NCI-H345 treated with DMSO at 0.1 percent for 48 hours (cell line): ENCODE measurements at regions not wholly inside any gene's neighbourhood (a gene's known extent, or its start where the extent isn't known, plus 50 kb on each side); places are given as distances from the start of the nearest gene placed in this dataset.

Experiments
- DNase-seq: peaks from one replicate; lab custom pipeline; 2025; ENCODE audit not compliant: unreplicated experiment; lab: John Stamatoyannopoulos, UW

- DNase-seq: no peak
Measured at GRCh38 chr14:53896726-53897125, 59.9 kb downstream of the BMP4 start.

- DNase-seq: no peak
Measured at GRCh38 chr14:53894456-53894855, 62.2 kb downstream of the BMP4 start.

- DNase-seq: no peak
Measured at GRCh38 chr14:53893374-53893773, 63.3 kb downstream of the BMP4 start.

GRCh38 chr14:53890611-53891101, 66.0 kb downstream of the BMP4 start:
- DNase-seq: no peak

GRCh38 chr14:53888535-53889386, 67.9 kb downstream of the BMP4 start:
- no peak for DNase-seq

GRCh38 chr14:53885136-53885640, 71.4 kb downstream of the BMP4 start:
- no peak for DNase-seq

GRCh38 chr14:53884601-53885000, 72.0 kb downstream of the BMP4 start:
- DNase-seq: peak; percentile 4

- DNase-seq: no peak
Measured at GRCh38 chr14:53883739-53884138, 72.9 kb downstream of the BMP4 start.

GRCh38 chr14:53882684-53883083, 73.9 kb downstream of the BMP4 start:
- DNase-seq: no peak

- no peak for DNase-seq
Measured at GRCh38 chr14:53881921-53882320, 74.7 kb downstream of the BMP4 start.

GRCh38 chr14:53881161-53881871, 75.3 kb downstream of the BMP4 start:
- no peak for DNase-seq

- no peak for DNase-seq
Measured at GRCh38 chr14:53880761-53881160, 75.9 kb downstream of the BMP4 start.

GRCh38 chr14:53879747-53880146, 76.9 kb downstream of the BMP4 start:
- no peak for DNase-seq

- no peak for DNase-seq
Measured at GRCh38 chr14:53879022-53879686, 77.5 kb downstream of the BMP4 start.

GRCh38 chr14:53875324-53875897, 81.2 kb downstream of the BMP4 start:
- DNase-seq: no peak

- DNase-seq: no peak
Measured at GRCh38 chr14:53874704-53875103, 81.9 kb downstream of the BMP4 start.

GRCh38 chr14:53872681-53873089, 83.9 kb downstream of the BMP4 start:
- DNase-seq: no peak

GRCh38 chr14:53871951-53872350, 84.7 kb downstream of the BMP4 start:
- DNase-seq: no peak

- no peak for DNase-seq
Measured at GRCh38 chr14:53871011-53871410, 85.6 kb downstream of the BMP4 start.

- no peak for DNase-seq
Measured at GRCh38 chr14:53865711-53866110, 90.9 kb downstream of the BMP4 start.

GRCh38 chr14:53861781-53862180, 94.8 kb downstream of the BMP4 start:
- no peak for DNase-seq
